HEK293 (cell line): ENCODE measurements at regions not wholly inside any gene's neighbourhood (a gene's known extent, or its start where the extent isn't known, plus 50 kb on each side); places are given as distances from the start of the nearest gene placed in this dataset.

Experiments used
- CTCF ChIA-PET: fragments of 350-600 bp; formaldehyde crosslinking; extraction: SDS; loops from one replicate; lab custom pipeline; 2021; ENCODE audit warnings: antibody characterized with exemption; lab: Yijun Ruan, JAX
- POLR2A ChIA-PET: fragments of 300-600 bp; formaldehyde crosslinking; extraction: SDS; loops from one replicate; lab custom pipeline; 2020; ENCODE audit warnings: antibody characterized with exemption, inconsistent platforms; lab: Yijun Ruan, JAX
- H3K27ac ChIP-seq: fragments of 200-500 bp; sonication (Bioruptor generic); 2 replicates; pipeline ENCODE4 v1.5.1; 2014; ENCODE audit warnings: low read depth, low read length, control low read depth, inconsistent platforms; ENCODE audit errors: extremely low read depth
- H3K36me3 ChIP-seq, 2 experiments: fragments of 200-500 bp in 1 of 2; sonication (Bioruptor generic) in 1 of 2; 1 replicate in 1 of 2; 2 replicates in 1 of 2; pipeline ENCODE4 v1.5.1; 2014 to 2017; ENCODE audit warnings: inconsistent platforms in 2 of 2, low read length in 2 of 2; ENCODE audit not compliant: control insufficient read depth in 2 of 2, insufficient read depth in 1 of 2
- H3K4me1 ChIP-seq: fragments of 200-500 bp; sonication (Bioruptor generic); 2 replicates; pipeline ENCODE4 v1.5.1; 2014; ENCODE audit warnings: mild to moderate bottlenecking, low read length, inconsistent platforms; ENCODE audit not compliant: control insufficient read depth, insufficient read depth
- H3K4me3 ChIP-seq: 2 replicates; pipeline ENCODE4 v1.5.1; 2011; ENCODE audit warnings: low read depth, mild to moderate bottlenecking, control low read depth, low read length, moderate library complexity
- H3K9me3 ChIP-seq: fragments of 200-500 bp; sonication (Bioruptor generic); 2 replicates; pipeline ENCODE4 v1.5.1; 2014; ENCODE audit warnings: low read depth, low read length, inconsistent platforms; ENCODE audit not compliant: control insufficient read depth, insufficient read depth
- BCL6B ChIP-seq: fragments of 450-650 bp; formaldehyde crosslinking; IDR thresholded peaks from 2 replicates; pipeline ENCODE4 v1.5.1; 2017; ENCODE audit warnings: missing biosample characterization, missing genetic modification characterization
- SP2 ChIP-seq: fragments of 450-650 bp; formaldehyde crosslinking; IDR thresholded peaks from 2 replicates; pipeline ENCODE4 v1.5.1; 2016; ENCODE audit warnings: missing biosample characterization, missing genetic modification characterization
- YY2 ChIP-seq: fragments of 450-650 bp; formaldehyde crosslinking; IDR thresholded peaks from 2 replicates; pipeline ENCODE4 v1.5.1; 2016; ENCODE audit warnings: missing biosample characterization, missing genetic modification characterization
- ZBTB11 ChIP-seq: fragments of 450-650 bp; formaldehyde crosslinking; conservative IDR thresholded peaks from 2 replicates; pipeline ENCODE4 v1.5.1; 2016; ENCODE audit warnings: low read depth, missing biosample characterization, missing genetic modification characterization
- ZBTB8A ChIP-seq: fragments of 450-650 bp; formaldehyde crosslinking; IDR thresholded peaks from 2 replicates; pipeline ENCODE4 v1.5.1; 2016; ENCODE audit warnings: missing biosample characterization, missing genetic modification characterization
- ZFP37 ChIP-seq: fragments of 450-650 bp; formaldehyde crosslinking; IDR thresholded peaks from 2 replicates; pipeline ENCODE4 v1.5.1; 2016; ENCODE audit warnings: missing biosample characterization, missing genetic modification characterization
- ZNF10 ChIP-seq: fragments of 450-650 bp; formaldehyde crosslinking; IDR thresholded peaks from 2 replicates; pipeline ENCODE4 v1.5.1; 2017; ENCODE audit warnings: missing biosample characterization, missing genetic modification characterization
- ZNF148 ChIP-seq: fragments of 450-650 bp; formaldehyde crosslinking; IDR thresholded peaks from 2 replicates; pipeline ENCODE4 v1.5.0; 2017; ENCODE audit warnings: missing biosample characterization, missing genetic modification characterization, borderline replicate concordance
- ZNF184 ChIP-seq: fragments of 450-650 bp; IDR thresholded peaks from 2 replicates; pipeline ENCODE4 v1.5.1; 2018; ENCODE audit warnings: missing biosample characterization, mild to moderate bottlenecking, missing genetic modification characterization
- ZNF2 ChIP-seq: fragments of 450-650 bp; formaldehyde crosslinking; IDR thresholded peaks from 2 replicates; pipeline ENCODE4 v1.5.1; 2016; ENCODE audit warnings: missing biosample characterization, missing genetic modification characterization
- ZNF214 ChIP-seq: fragments of 450-650 bp; formaldehyde crosslinking; IDR thresholded peaks from 2 replicates; pipeline ENCODE4 v1.5.1; 2017; ENCODE audit warnings: missing biosample characterization, mild to moderate bottlenecking, missing genetic modification characterization, borderline replicate concordance
- ZNF350 ChIP-seq: fragments of 450-650 bp; formaldehyde crosslinking; IDR thresholded peaks from 2 replicates; pipeline ENCODE4 v1.5.0; 2017; ENCODE audit warnings: missing biosample characterization, mild to moderate bottlenecking, missing genetic modification characterization
- ZNF354C ChIP-seq: fragments of 450-650 bp; formaldehyde crosslinking; IDR thresholded peaks from 2 replicates; pipeline ENCODE4 v1.5.1; 2016; ENCODE audit warnings: missing biosample characterization, missing genetic modification characterization, low read depth, borderline replicate concordance
- ZNF391 ChIP-seq: fragments of 450-650 bp; formaldehyde crosslinking; IDR thresholded peaks from 2 replicates; pipeline ENCODE4 v1.5.1; 2016; ENCODE audit warnings: low read depth, missing biosample characterization, missing genetic modification characterization, borderline replicate concordance
- ZNF398 ChIP-seq: fragments of 450-650 bp; formaldehyde crosslinking; IDR thresholded peaks from 2 replicates; pipeline ENCODE4 v1.5.1; 2017; ENCODE audit warnings: missing biosample characterization, missing genetic modification characterization
- ZNF473 ChIP-seq: fragments of 450-650 bp; formaldehyde crosslinking; IDR thresholded peaks from 2 replicates; pipeline ENCODE4 v1.5.1; 2017; ENCODE audit warnings: missing biosample characterization, missing genetic modification characterization
- ZNF510 ChIP-seq: fragments of 450-650 bp; formaldehyde crosslinking; IDR thresholded peaks from 2 replicates; pipeline ENCODE4 v1.5.1; 2018; ENCODE audit warnings: mild to moderate bottlenecking, missing genetic modification characterization, missing biosample characterization; ENCODE audit not compliant: insufficient replicate concordance
- ZNF514 ChIP-seq: fragments of 450-650 bp; formaldehyde crosslinking; IDR thresholded peaks from 2 replicates; pipeline ENCODE4 v1.5.1; 2016; ENCODE audit warnings: missing biosample characterization, missing genetic modification characterization
- ZNF530 ChIP-seq: fragments of 450-650 bp; formaldehyde crosslinking; IDR thresholded peaks from 2 replicates; pipeline ENCODE4 v1.5.1; 2016; ENCODE audit warnings: low read depth, missing biosample characterization, missing genetic modification characterization
- ZNF596 ChIP-seq: fragments of 450-650 bp; IDR thresholded peaks from 2 replicates; pipeline ENCODE4 v1.5.0; 2018; ENCODE audit warnings: missing biosample characterization, mild to moderate bottlenecking, missing genetic modification characterization, moderate library complexity
- ZNF600 ChIP-seq: fragments of 450-650 bp; formaldehyde crosslinking; IDR thresholded peaks from 2 replicates; pipeline ENCODE4 v1.5.1; 2016; ENCODE audit warnings: missing biosample characterization, missing genetic modification characterization
- ZNF621 ChIP-seq: fragments of 450-650 bp; formaldehyde crosslinking; IDR thresholded peaks from 2 replicates; pipeline ENCODE4 v1.5.1; 2017; ENCODE audit warnings: missing biosample characterization, missing genetic modification characterization
- ZNF664 ChIP-seq: fragments of 450-650 bp; formaldehyde crosslinking; IDR thresholded peaks from 2 replicates; pipeline ENCODE4 v1.5.1; 2016; ENCODE audit warnings: missing biosample characterization, missing genetic modification characterization
- ZNF707 ChIP-seq: fragments of 450-650 bp; formaldehyde crosslinking; IDR thresholded peaks from 2 replicates; pipeline ENCODE4 v1.5.1; 2016; ENCODE audit warnings: missing biosample characterization, missing genetic modification characterization
- ZNF792 ChIP-seq: fragments of 450-650 bp; formaldehyde crosslinking; IDR thresholded peaks from 2 replicates; pipeline ENCODE4 v1.5.1; 2016; ENCODE audit warnings: missing biosample characterization, missing genetic modification characterization
- ZNF830 ChIP-seq: fragments of 450-650 bp; IDR thresholded peaks from 2 replicates; pipeline ENCODE4 v1.5.0; 2018; ENCODE audit warnings: missing biosample characterization, missing genetic modification characterization, low read depth, mild to moderate bottlenecking, moderate library complexity
- ZSCAN30 ChIP-seq: fragments of 450-650 bp; IDR thresholded peaks from 2 replicates; pipeline ENCODE4 v1.5.1; 2018; ENCODE audit warnings: missing biosample characterization, mild to moderate bottlenecking, missing genetic modification characterization, moderate library complexity

- Histone ChIP-seq H3K4me1 (no peaks in the 10 kb centered on the region), H3K9me3 (no peaks in the 10 kb centered on the region), H3K27ac (no peak overlapping the region), H3K4me3 (no peak overlapping the region), H3K36me3 (no peaks in the 10 kb centered on the region)
- CTCF ChIA-PET: no interaction called here
- POLR2A ChIA-PET: no interaction called here
- TF ChIP-seq ZNF707 (tag by site-specific recombination) (no peak), ZNF596 (tag by site-specific recombination) (no peak), ZNF664 (no peak), ZNF473 (no peak), ZNF2 (tag by site-specific recombination) (no peak), ZNF148 (tag by site-specific recombination) (no peak), ZSCAN30 (tag by site-specific recombination) (no peak), ZNF514 (tag by site-specific recombination) (no peak), ZNF214 (tag by site-specific recombination) (no peak), ZBTB11 (tag by site-specific recombination) (no peak), ZNF510 (tag by site-specific recombination) (no peak), ZNF830 (no peak), ZNF600 (tag by site-specific recombination) (no peak), ZNF792 (no peak)
Measured at GRCh38 chr4:16992566-16993225, 94.3 kb upstream of the LDB2 start.

GRCh38 chr4:16991450-16991849 is 93.0 kb upstream of the LDB2 start:
- Histone ChIP-seq H3K36me3 (no peaks in the 10 kb centered on the region), H3K4me1 (no peaks in the 10 kb centered on the region), H3K27ac (no peak overlapping the region), H3K9me3 (no peaks in the 10 kb centered on the region), H3K4me3 (no peak overlapping the region)
- ChIA-PET POLR2A (no interaction called here), CTCF (no interaction called here)
- TF ChIP-seq ZNF184 (tag by site-specific recombination) (no peak), SP2 (tag by site-specific recombination) (no peak), ZNF10 (tag by site-specific recombination) (no peak), ZNF398 (tag by site-specific recombination) (no peak), ZNF391 (tag by site-specific recombination) (no peak), ZNF530 (tag by site-specific recombination) (no peak), ZNF621 (tag by site-specific recombination) (no peak), ZFP37 (tag by site-specific recombination) (no peak), BCL6B (tag by site-specific recombination) (no peak), ZNF350 (tag by site-specific recombination) (no peak), ZNF354C (tag by site-specific recombination) (no peak), ZBTB8A (no peak), YY2 (tag by site-specific recombination) (no peak)
